ENCODE measurements at regions not wholly inside any gene's neighbourhood (a gene's known extent, or its start where the extent isn't known, plus 50 kb on each side); places are given as distances from the start of the nearest gene placed in this dataset.

DNA sequence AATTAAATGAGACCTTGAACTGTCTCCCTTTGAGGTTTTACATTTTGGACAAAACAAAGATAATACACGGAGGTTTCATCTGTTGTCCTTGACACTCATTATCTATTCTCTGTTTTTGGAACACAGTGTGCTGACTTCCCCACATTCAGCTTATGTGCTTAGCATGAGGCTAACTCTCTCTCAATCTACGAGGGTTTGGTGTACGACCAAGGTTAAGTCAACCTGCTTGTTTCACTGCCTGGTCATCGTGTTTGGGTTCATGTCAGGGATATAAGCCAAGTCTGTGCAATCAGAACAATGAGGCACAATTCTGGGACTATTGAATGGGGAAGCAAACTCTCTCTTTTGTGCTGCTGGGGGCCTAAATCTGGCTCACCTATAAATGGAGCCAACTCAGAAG is 328.5 kb upstream of the USP25 start:
- no peak for DNase-seq

DNA sequence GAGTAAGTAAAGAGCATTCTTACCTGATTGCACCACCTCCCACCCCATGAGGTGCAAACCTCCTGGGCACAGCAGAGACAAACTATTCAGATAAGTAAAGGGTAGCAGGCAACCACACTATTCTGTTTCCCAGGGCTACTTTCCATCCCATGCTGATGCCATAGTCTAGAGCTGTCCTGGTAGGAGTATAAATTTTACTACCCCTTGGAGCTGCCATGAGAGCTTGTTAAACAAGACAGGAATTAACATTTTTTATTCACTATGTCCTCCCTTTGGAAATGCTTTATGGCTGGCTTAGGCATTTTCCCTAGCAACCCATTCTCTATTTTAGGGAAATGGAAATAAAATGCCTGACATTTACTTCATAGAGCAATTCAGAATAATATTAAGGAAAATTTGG is 324.6 kb upstream of the USP25 start:
- no peak for DNase-seq

DNA sequence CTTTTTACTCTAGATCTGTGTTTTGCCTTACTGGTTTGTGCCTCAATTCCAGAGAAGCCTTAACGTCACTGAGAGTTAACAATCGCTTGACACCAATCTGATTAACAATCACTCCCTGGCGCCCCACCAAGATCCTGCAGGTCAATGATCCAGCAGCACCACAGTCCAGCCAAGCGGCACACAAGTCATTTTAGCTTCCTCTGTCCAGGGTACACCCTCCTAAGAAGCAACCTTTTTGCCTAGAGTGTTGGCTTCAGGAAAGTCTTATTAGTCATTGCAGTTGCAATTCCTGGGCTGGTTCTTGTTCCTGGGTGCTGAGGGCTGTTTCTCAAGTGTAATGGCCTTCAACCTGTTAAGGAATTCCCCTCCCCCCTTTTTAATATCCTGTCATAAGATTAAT is 323.0 kb upstream of the USP25 start:
- no peak for DNase-seq

DNA sequence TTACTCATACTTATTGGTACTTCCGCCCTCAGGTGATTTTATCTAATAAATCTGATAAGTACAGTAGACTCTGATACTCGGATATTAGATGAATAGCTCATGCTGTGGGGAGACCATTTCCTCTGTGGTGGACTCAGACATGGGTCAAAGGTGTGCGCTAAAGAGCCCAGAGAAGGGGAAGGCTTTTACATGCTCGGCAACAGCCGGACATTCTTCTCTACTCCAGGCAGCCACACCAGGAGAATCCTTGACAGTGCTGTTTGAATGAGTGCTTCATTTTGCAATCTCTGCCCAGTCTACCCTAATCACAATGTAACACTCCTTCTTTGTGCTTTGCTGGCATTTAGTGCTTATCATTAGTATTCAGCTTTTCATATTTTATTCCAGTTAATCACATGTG is 322.2 kb upstream of the USP25 start:
- DNase-seq, result no peak

DNA sequence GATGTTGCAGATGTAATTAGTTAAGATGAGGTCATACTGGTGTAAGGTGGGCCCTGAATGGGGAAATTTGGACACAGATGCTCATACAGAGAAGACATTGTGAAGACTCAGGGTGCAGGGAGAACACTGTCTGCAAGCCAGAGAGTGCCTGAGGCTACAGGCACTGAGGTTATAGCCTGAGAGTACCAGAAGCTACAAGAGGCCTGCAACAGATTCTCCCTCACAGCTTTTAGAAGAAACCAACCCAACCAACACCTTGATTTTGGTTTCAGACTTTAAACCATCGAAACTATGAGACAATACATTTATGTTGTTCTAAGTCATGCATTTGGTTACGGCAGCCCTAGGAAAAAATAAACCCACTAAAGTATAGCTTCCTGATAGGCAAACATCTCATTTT is 321.7 kb upstream of the USP25 start:
- DNase-seq, result no peak

DNA sequence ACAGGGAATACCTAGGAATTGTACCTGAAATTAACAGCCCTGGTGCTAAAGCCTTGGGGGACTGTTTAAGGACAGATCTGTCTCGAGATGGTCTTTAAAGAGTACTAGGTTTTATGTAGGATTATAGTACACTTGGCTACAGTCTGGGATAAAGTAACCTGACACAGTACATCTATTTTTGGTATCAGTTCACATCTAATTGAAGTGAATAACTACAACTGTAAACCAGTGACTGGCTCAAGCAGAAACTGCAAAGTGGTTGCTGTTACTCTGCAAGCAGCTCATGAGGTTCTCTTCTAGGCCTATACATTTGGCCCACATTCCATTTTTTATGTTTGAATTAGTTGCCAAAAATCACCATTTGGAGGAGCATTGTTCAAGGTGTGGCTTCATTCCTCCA is 320.8 kb upstream of the USP25 start:
- DNase-seq, result no peak

DNA sequence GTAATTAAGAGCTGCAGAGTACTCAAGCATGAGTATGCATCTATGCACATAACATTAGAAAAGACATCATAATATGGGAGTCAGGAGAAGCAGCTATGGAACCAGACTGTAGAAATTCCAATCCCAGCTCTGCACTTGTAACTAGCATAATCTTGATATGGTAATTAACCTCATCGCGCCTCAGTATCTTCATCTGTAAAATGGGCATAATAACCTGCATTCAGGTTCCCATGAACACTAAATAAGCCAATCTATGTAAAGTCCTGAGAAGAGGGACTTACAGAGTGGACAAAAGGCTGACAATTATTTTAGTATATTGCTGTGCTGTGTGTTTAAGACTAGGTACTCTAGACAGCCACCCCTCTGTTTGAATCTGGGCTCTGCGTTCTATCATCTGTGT is 318.9 kb upstream of the USP25 start:
- DNase-seq, result no peak

DNA sequence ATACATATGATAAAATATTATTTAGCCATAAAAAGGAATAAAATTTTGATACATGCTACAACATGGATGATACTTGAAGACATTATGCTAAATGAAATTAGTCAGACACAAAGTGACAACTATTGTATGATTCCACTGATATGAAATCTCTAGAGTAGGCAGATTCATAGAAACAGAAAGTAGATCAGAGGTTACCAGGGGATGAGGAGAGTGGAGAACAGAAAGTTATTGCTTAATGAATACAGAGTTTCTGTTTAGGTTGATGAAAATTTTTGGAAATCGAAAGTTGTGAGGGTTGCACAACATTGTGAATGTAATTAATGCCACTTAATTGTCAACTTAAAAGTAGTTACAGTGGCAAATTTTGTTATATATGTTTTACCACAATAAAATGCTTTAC is 315.7 kb upstream of the USP25 start:
- no peak for DNase-seq

DNA sequence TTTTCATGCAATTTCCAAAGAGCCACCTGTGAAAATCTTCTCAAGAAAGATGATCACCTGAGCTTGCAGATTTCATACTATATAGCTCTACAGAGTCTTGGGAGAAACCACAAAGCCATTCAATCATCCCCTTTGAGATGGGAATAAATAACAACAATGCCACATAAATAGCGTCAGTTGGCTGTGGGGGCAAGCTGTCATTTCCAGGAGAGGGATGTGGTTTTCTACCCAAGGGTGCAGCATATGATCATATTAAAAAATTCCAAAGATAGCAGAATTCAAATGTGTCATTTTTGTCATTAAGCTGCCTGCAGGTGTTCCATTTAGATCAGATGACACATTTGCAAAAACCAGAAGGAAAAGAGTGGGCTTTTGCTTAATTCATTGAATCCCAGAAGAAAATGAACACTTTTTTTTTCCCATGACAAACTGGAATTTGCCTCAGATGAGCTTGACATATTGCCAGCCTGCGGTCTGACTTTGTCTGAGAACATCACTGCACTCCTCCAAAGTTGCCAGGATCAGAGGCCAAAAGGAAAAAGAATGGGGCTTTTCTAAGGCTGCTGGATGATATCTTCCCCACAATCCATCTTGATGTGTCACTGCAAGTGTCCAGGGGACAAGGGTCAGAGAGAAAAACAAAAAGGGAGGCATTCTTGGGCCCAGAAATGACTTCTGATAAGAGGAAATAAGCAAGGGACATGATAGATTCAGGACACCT is 314.1 kb upstream of the USP25 start:
- no peak for DNase-seq

DNA sequence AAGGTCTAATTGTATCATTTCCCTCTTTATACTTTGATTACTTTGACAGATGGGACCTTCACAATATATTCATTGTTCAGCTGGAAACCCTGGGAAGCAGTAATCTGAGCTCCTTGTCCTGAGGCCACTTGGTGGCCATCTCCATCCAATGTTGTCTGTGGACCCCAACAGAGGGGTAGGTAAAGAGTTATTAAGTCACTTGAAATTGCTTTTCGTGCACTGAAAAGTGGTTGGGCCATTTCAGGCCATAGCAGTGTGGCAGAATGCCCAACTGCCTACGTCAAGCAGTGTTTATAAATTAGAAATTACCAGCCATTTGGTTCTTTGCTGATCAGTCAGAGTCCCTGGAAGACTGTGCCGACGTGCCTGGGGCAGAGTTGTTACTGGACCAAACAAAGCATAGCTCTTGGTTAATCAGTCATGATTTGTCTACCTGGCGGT is 308.3 kb upstream of the USP25 start:
- no peak for DNase-seq

DNA sequence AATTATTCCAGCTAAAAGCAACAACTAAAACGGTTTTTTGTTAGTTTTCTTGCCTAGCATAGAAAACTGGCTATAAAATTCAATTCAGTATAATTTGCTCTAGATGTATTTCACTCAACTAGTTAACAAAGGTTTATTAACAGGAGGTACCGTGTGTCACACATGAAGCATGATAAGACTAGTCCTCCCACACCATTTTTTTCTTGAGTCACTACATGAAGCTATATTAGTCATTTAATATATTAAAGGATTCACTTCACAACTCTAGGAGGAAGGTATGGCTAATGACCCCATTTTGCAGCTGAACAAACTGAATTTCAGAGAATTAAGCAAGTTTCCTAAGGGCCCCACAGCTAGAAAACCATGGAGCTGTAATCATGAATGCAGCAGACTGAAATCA is 307.8 kb upstream of the USP25 start:
- DNase-seq, result no peak

DNA sequence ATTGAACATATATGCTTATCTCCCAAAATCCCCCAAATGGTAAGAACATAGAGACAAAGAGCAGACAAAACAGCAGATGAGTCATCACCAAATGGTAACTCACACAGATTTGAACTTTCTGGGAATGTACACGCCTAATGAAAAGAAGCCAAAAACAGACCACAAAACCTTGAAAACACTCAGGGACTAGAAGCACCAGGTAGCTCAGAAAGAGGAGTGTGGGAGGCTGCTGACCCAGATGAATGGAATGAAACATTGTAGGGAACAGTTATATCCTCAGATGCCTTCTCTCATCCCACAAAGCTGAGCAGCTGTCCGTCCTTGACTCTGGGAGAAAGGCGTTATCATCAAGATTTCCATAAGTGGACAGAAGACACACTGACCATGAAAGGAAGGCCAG is 307.0 kb upstream of the USP25 start:
- DNase-seq, result no peak

DNA sequence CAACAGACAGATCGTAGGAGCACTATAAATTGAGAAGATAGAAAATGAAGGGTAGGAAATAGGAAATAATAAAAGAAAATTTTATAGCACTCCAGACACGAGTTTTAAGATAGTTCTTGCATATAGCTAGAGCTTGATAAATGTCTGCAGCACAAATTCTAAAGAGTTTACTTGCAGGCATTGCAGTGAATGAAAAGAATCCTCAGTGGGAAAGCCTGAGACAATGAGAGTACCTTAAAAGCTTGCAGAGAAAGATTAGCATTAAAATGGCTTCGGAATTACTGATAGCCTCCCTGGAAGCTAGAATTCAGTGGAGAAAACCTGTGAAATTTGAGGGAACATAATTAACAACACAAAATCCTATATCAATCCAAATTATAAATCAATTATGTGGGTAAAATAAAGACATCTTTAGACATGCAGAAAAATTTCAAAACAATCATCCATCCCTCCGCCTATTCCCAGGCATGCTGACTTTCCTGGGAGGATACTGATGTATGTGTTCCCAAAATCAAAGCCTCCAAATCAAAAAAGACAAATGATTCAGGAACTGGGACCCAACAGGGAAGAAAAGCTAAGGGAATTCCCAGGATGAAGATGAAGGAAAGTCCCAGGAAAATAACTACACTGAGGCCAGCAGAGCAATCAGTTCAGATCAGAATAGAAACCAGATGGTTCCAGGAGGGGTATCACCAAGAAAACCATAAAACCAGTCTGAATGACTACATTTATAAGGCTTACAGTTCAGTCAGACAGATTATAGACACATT is 305.9 kb upstream of the USP25 start:
- no peak for DNase-seq

DNA sequence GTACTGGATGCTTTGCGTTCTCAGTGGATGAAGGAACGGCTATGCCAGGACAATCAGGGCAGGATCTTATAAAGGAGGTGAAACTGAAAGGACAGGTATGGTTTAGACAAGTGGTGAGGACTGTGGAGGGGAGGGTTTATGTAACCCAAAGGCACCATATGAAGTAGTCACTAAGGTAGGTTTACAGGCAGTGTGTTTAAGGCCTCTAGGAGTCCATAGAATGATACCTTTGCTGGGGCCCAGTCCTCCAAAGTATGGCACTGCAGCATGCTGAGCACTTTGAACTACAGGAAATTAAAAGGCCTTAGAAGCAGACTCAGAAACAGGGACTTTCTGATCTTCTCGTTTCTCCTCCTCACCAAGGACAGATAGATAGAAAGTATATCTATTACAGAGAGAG is 304.7 kb upstream of the USP25 start:
- no peak for DNase-seq

DNA sequence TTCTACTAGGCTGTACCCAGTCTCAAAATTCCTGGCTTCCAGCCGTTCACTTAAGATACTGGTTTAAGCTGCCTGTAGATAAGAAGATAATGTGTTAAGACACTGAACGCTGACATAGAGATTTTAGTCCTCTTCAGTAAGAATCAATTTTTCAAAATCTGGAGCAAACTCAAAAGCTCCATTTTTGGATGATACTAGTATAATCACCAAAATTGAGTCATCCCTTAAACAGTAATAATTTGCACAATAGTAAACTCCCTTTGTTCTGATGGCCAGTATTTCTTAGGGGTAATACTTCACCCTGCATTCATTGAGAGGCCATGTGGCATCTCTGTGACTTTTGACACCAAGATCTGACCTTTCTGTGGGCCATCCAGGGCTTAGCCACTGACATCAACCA is 299.8 kb upstream of the USP25 start:
- DNase-seq, result no peak

DNA sequence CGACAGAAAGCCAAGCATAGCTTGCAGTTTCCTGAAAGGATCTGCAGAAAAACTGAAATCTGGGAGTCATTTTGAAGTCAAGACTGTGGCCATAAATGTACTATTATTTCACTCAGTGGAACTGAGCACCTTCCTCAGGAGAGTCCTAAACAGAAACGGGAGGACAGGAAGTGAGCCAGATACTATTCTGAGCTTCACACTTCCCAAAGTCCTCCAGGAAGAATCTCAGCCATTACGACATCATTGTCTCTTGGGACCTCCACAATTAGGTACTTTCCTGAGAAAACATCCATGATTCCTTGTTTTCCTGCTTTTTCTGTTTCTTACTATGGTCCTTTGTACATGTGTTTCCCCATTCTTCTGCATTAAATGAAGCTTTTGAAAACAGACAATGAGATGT is 299.2 kb upstream of the USP25 start:
- no peak for DNase-seq

DNA sequence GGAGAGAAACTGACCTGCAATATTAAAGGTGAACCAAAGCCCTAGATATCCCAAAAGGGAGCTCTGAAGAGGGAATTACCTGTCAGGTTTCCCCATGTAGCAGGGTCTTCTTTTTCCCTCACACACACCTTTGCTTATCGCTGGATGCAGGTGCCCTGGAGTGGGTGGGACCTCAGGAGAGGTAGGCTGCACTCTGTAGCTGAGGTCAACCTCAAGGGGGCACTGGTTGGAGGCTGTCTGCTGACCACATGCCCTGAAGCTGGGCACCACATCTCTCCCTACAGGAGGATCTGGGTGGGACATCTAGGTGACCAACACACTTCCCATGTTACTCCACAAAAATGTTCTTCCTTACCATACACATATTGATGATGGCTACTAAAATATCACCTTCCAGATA is 298.7 kb upstream of the USP25 start:
- DNase-seq, result no peak

DNA sequence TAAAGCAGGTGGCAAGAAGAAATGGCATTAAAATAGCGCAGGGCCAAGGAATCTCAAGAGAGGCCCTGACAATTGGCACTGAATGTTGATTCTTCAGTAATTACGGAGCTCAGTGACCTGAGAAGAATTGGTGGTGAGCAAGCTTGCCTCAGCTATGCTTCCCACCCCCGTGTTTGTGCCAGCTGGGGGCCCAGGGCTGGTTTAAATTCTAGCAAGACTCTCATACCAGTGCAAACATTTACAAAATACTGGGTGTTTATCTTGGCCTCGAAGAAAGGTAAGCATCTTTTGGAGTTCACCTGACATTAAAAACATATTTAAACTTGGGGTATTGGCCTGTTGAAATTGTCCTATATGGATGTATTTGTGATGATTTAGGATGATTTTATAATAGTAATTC is 296.7 kb upstream of the USP25 start:
- no peak for DNase-seq

DNA sequence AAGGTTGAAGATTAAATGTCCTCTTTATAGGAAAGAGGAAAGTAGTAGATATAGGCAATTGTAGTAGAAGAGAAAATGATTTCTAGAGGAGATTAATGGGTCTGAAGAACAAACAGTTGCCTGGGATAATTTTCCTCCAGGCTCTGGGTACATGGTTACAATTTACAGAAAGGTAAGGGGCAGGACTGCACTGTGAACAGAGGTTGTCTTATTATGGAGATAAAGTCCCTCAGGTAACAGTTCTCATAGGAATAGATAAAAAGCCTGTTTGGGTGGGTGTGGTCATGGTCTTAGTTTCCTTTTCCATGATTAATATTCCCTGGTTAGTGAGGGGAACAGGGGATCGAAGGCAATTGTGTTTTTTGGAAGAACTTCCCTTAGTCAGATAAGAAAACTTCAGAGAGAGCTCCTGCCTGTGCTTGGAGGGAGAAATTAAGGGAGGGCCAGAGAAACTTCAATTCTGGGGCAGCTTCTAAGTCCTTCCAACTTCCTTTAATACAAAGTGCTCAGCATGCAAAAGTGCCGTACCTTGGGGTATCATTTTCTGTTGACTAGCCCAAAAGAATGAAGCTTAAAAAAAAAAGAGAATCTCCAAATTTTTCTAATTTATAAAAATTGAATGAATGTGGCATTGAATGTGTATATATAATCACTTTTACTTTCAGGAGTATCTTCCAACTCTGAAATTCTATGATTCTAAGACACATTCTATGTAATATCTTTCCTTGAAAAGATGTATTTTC is 295.4 kb upstream of the USP25 start:
- DNase-seq, result no peak

DNA sequence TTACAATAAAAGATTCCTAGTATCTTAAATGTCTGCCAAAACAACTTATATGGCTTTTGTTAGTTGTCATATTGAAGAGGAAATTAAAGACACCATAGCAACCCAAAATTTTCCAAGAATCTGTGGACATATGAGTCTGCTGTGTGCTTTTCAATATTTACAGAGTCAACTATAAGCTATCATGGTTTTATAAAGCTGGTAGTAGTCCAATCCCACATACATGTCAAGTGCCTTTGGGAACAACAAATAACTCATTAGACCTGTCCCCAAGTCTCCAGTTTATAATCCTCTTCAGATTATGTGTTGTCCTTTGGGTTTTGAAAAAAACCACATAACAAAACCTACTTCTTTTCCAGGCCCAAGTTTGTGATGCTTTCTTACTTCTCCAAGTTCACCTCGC is 293.8 kb upstream of the USP25 start:
- DNase-seq, result no peak

DNA sequence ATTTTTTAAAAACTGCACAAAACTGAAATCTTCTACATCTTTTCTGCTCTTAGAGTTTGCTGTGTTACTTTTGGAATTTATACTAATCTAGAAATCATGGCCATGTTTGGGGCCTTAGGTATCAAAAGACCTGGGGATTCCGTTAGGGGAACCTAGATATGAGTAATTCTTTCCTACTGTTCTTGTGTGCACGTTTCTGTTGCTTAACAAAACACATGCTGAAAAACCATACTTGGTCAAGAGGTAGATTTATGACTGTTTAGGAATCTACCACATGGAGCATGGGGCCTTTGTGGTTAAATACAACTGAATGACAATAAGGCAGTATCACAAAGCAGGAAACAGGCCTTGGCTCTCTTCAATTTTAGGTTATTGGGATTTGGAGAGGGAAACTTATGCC is 291.9 kb upstream of the USP25 start:
- DNase-seq, result no peak

DNA sequence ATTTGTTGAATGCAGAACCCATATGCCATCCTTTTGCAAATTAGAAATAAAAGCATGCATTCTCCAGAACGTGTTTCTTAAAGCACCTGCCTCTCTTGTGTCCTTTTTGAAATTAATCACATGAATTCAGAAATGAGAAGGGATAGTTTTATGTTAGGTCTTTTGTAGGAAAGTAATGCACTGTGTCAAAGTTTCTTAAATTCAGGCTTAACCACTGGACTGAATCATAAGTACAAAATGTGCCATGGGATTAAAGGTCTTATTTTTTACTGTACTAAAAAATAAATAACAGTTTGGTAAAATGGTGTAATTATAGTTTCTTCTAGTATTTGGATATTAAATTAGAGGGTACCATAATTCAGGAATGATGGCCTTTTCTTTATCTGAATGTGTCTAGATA is 290.1 kb upstream of the USP25 start:
- no peak for DNase-seq

DNA sequence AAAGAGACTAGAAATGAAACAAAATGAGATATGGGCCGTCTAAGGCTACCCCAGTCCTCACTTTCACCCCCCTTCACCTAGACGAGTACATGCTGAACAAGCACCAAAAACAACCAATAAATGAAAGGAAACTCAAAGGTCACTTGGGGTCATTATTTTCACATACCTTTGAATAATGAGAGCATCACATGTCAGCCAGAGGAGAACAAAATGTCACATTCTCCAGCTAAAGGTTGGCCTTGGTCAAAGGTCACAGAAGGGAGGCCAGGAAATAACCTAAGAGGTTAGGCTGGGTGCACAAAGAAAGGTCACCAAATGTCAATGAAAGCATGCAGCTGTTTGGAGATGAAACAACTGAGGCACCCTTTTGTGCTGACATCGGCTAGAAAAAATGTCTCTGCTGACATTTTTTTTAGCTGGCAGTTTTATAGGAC is 288.7 kb upstream of the USP25 start:
- no peak for DNase-seq

DNA sequence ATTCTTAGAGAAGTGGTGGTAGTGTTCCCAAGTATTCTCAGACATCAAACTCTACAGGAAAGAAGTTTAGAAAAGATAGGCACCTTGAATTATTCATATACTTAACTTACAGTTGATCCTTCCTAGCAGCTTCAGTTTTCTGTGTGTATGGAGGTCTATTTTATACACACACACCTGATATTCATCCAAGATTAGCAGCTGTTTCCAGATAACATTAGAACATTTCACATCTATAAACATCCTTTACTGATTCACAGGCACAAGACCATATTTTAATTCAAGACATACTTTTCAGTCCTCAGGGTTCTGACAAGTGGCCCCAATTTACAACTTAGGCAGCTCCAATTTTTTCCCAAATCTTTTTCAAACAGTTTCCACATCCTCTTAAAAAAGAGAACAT is 287.8 kb upstream of the USP25 start:
- no peak for DNase-seq
